ENCODE measurements at regions not wholly inside any gene's neighbourhood (a gene's known extent, or its start where the extent isn't known, plus 50 kb on each side); places are given as distances from the start of the nearest gene placed in this dataset.

DNA sequence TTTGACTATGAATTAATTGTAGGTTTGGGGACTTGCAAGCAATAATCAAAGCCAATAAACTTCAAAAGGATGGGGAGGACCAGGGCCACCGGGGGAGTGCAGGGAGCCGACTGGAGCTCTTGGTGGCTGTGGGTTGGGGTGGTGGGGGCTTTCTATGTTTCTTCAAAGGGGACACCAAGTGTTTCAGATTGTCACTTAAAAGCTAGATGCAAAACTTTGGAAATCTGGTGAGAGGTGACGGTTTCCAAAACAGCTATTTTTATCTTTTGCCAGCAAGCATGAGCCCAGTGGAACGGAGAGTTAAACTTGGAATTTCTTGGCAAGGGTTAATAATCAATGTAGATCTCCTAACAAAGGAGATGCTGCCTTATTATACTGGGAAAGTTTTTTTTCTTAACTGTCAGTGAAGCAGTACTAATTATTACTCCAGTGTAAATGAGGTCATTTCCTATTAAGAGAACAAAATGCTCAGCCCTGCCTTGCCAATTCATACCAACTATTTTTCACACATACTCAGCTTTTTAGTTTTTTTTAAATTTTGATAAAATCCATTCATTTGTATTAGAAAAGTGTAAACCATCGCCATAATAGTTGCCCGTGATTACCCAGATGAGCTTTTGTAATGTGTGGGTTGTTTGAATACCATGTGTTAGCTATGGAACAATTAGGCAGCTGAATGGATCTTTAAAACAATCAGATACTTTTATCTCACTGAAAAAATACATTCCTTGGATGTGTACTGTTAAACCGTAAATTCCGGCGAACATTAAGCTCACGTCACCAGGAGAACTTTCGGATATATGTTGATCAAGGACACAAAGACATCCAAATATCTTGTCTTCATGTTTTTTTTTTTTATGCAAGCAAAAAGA lies 95.9 kb upstream of the ZNF536 start:
- TF ChIP-seq, protein P1, sequence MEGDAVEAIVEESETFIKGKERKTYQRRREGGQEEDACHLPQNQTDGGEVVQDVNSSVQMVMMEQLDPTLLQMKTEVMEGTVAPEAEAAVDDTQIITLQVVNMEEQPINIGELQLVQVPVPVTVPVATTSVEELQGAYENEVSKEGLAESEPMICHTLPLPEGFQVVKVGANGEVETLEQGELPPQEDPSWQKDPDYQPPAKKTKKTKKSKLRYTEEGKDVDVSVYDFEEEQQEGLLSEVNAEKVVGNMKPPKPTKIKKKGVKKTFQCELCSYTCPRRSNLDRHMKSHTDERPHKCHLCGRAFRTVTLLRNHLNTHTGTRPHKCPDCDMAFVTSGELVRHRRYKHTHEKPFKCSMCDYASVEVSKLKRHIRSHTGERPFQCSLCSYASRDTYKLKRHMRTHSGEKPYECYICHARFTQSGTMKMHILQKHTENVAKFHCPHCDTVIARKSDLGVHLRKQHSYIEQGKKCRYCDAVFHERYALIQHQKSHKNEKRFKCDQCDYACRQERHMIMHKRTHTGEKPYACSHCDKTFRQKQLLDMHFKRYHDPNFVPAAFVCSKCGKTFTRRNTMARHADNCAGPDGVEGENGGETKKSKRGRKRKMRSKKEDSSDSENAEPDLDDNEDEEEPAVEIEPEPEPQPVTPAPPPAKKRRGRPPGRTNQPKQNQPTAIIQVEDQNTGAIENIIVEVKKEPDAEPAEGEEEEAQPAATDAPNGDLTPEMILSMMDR (IDR thresholded peaks at IDR 0.05; ENCODE audit: low read length): no peak
- TF ChIP-seq EZH2 (optimal IDR thresholded peaks at IDR 0.05; ENCODE audit: low read depth, low read length) (no peak), EZH2phosphoT487 (IDR thresholded peaks at IDR 0.05; ENCODE audit: low read length) (no peak)

All from MM.1S (cell line).